K562 (cell line): ENCODE measurements at regions not wholly inside any gene's neighbourhood (a gene's known extent, or its start where the extent isn't known, plus 50 kb on each side); places are given as distances from the start of the nearest gene placed in this dataset.

Experiments used
- ATAC-seq: fragments of 200-7000 bp; cut with Tn5 transposase; 3 replicates; pipeline ENCODE4 v1.9.1; 2020; ENCODE audit warnings: moderate library complexity
- BruUV-seq: library from RNA; stranded (reverse); fragments of 400-500 nt; replicated peaks from 2 replicates; lab custom pipeline; 2021; lab: Mats Ljungman, UMichigan
- CTCF ChIA-PET: fragments of 300-600 bp; formaldehyde crosslinking; extraction: SDS; loops from one replicate; lab custom pipeline; 2021; ENCODE audit warnings: low intra/inter-chr PET ratio; lab: Yijun Ruan, JAX
- POLR2A ChIA-PET: fragments of 300-600, 350-650 bp; sonication (Branson Sonifier 250); formaldehyde crosslinking; extraction: SDS; loops from one replicate; lab custom pipeline; 2021; ENCODE audit warnings: antibody characterized with exemption, inconsistent platforms; lab: Yijun Ruan, JAX
- DNase-seq, 4 experiments: peaks; one replicate each; pipeline versions ENCODE4 v3.0.0 to v3.0.0-alpha.2; 2011 to 2018; ENCODE audit warnings: low spot score in 3 of 4, mixed read lengths in 3 of 4; ENCODE audit errors: extremely low read depth in 1 of 4
- FAIRE-seq: peaks from 2 replicates; lab custom pipeline; 2011; peaks lifted over from hg19 to GRCh38; lab: Jason Lieb, UNC
- H2AFZ ChIP-seq: 2 replicates; pipeline ENCODE4 v1.6.0; 2011; ENCODE audit warnings: low read depth, low read length, control low read depth, inconsistent platforms
- H3K27ac ChIP-seq: fragments of 200-600 bp; 3 replicates; pipeline ENCODE4 v1.8.0; 2011; ENCODE audit warnings: low read depth, mild to moderate bottlenecking, control low read depth, inconsistent platforms, low read length, moderate library complexity, mixed read lengths; ENCODE audit errors: extremely low read depth
- H3K27me3 ChIP-seq, 2 experiments: fragments of 300-600 bp in 1 of 2; 2 replicates in 1 of 2; 3 replicates in 1 of 2; pipeline versions ENCODE4 v1.6.0 to v1.8.0; 2011; ENCODE audit warnings: inconsistent platforms in 2 of 2, low read length in 2 of 2, mild to moderate bottlenecking in 1 of 2, mixed read lengths in 1 of 2, moderate library complexity in 1 of 2; ENCODE audit not compliant: control insufficient read depth in 2 of 2, insufficient read depth in 2 of 2
- H3K36me3 ChIP-seq: fragments of 300-600 bp; 3 replicates; pipeline ENCODE4 v1.8.0; 2011; ENCODE audit warnings: mild to moderate bottlenecking, low read length, inconsistent platforms; ENCODE audit not compliant: control insufficient read depth, insufficient read depth
- H3K4me1 ChIP-seq, 2 experiments: fragments of 200-600 bp in 1 of 2; replicated peaks in 1 of 2; 2 replicates in 1 of 2; 3 replicates in 1 of 2; pipeline versions ENCODE4 v1.5.1 to v1.8.0; 2011; ENCODE audit warnings: inconsistent platforms in 2 of 2, low read length in 2 of 2, mild to moderate bottlenecking in 1 of 2, mixed read lengths in 1 of 2, moderate library complexity in 1 of 2; ENCODE audit not compliant: control insufficient read depth in 2 of 2, insufficient read depth in 2 of 2
- H3K4me2 ChIP-seq: 2 replicates; pipeline ENCODE4 v1.6.1; 2011; ENCODE audit warnings: low read length, control low read depth, inconsistent platforms, mixed read lengths; ENCODE audit not compliant: insufficient read depth
- H3K4me3 ChIP-seq: fragments of 200-600 bp; sonication (generic), shearing (Covaris generic); 2 replicates; pipeline ENCODE4 v1.5.1; 2016; ENCODE audit warnings: control low read depth, inconsistent platforms
- H3K79me2 ChIP-seq: fragments of 200-600 bp; 3 replicates; pipeline ENCODE4 v1.8.0; 2011; ENCODE audit warnings: low read length, inconsistent platforms; ENCODE audit not compliant: control insufficient read depth, insufficient read depth
- H3K9ac ChIP-seq, 2 experiments: 2 replicates each; pipeline versions ENCODE4 v1.6.0 to v1.6.1; 2011; ENCODE audit warnings: low read depth in 2 of 2, low read length in 2 of 2, control low read depth in 1 of 2, inconsistent platforms in 1 of 2, mild to moderate bottlenecking in 1 of 2, mixed read lengths in 1 of 2; ENCODE audit not compliant: insufficient read depth in 1 of 2
- H3K9me1 ChIP-seq: one replicate; pipeline ENCODE4 v1.6.0; 2011; ENCODE audit warnings: inconsistent platforms, mild to moderate bottlenecking, low read length, moderate library complexity; ENCODE audit not compliant: control insufficient read depth, insufficient read depth
- H3K9me3 ChIP-seq: replicated peaks from 2 replicates; pipeline ENCODE4 v1.5.1; 2011; ENCODE audit warnings: low read depth, low read length, inconsistent platforms; ENCODE audit not compliant: control insufficient read depth, insufficient read depth
- H4K20me1 ChIP-seq: replicated peaks from 2 replicates; pipeline ENCODE4 v1.6.1; 2011; ENCODE audit warnings: low read length, inconsistent platforms, mixed read lengths; ENCODE audit not compliant: control insufficient read depth, insufficient read depth
- CUX1 ChIP-seq: fragments of 200-800 bp; sonication (Bioruptor generic); IDR thresholded peaks from 2 replicates; pipeline ENCODE4 v1.6.1; 2016; ENCODE audit warnings: missing genetic modification characterization, missing compliant biosample characterization
- HCFC1 ChIP-seq: IDR thresholded peaks from 2 replicates; pipeline ENCODE4 v1.6.1; 2012; ENCODE audit warnings: low read depth, low read length, improper control_type of control experiment
- IRF2 ChIP-seq: sonication (generic); formaldehyde crosslinking; IDR thresholded peaks from 2 replicates; pipeline ENCODE4 v1.8.1; 2022; ENCODE audit warnings: mild to moderate bottlenecking, missing genetic modification reagents
- MEF2D ChIP-seq: conservative IDR thresholded peaks from 2 replicates; pipeline ENCODE4 v1.6.1; 2016; ENCODE audit warnings: low read depth, missing genetic modification characterization, missing compliant biosample characterization
- NFE2L1 ChIP-seq: fragments of 450-650 bp; IDR thresholded peaks from 2 replicates; pipeline ENCODE4 v1.6.1; 2016; ENCODE audit warnings: missing genetic modification characterization, low read depth, mild to moderate bottlenecking, missing compliant biosample characterization, moderate library complexity, borderline replicate concordance
- POLR2G ChIP-seq: fragments of 200-400 bp; formaldehyde crosslinking; IDR thresholded peaks from 2 replicates; pipeline ENCODE4 v1.6.1; 2017; ENCODE audit warnings: low read depth, mild to moderate bottlenecking, antibody characterized with exemption, low read length, moderate library complexity
- RBM15 ChIP-seq: fragments of 200-400 bp; formaldehyde crosslinking; IDR thresholded peaks from 2 replicates; pipeline ENCODE4 v1.6.1; 2018; ENCODE audit warnings: mild to moderate bottlenecking, low read length, moderate library complexity; ENCODE audit not compliant: insufficient read depth
- SETDB1 ChIP-seq: IDR thresholded peaks from one replicate; pipeline ENCODE4 v1.6.1; 2012; ENCODE audit warnings: low read length, control low read depth, inconsistent platforms
- TBP ChIP-seq: optimal IDR thresholded peaks from 2 replicates; pipeline ENCODE3; 2011; ENCODE audit warnings: low read depth, low read length, improper control_type of control experiment
- ZBTB34 ChIP-seq: fragments of 250-450 bp; sonication (Bioruptor Pico); IDR thresholded peaks from 2 replicates; pipeline ENCODE4 v1.8.0; 2021; ENCODE audit warnings: mild to moderate bottlenecking, moderate library complexity
- ZBTB7A ChIP-seq: IDR thresholded peaks from 2 replicates; pipeline ENCODE4 v1.6.1; 2011; ENCODE audit warnings: low read depth, mild to moderate bottlenecking, low read length, moderate library complexity, borderline replicate concordance; ENCODE audit not compliant: control insufficient read depth
- ZFX ChIP-seq: sonication (generic); formaldehyde crosslinking; IDR thresholded peaks from 2 replicates; pipeline ENCODE4 v1.8.0; 2022; ENCODE audit warnings: mild to moderate bottlenecking, missing genetic modification reagents, moderate library complexity
- ZNF408 ChIP-seq: fragments of 250-450 bp; sonication (Bioruptor Pico); IDR thresholded peaks from 2 replicates; pipeline ENCODE4 v1.4.0; 2020; ENCODE audit warnings: low read depth, mild to moderate bottlenecking, moderate library complexity
- ZNF77 ChIP-seq: fragments of 250-450 bp; sonication (Bioruptor Pico); IDR thresholded peaks from 2 replicates; pipeline ENCODE4 v1.5.0; 2020
- WGBS: fragments of 100-300 bp; shearing (Covaris generic); methylation state at CpG from one replicate; pipeline ENCODE4 v1.1.6; 2016; ENCODE audit warnings: low coverage, mixed read lengths; ENCODE audit not compliant: insufficient coverage; ENCODE audit errors: missing lambda C conversion rate; 5-methylcytosine and 5-hydroxymethylcytosine counted together
- in situ Hi-C: fragments of 300-500 bp; cut with MboI; formaldehyde crosslinking; loops from 4 replicates; pipeline ENCODE4 v1.15.0; 2018; ENCODE audit warnings: inconsistent platforms, mixed read lengths
- intact Hi-C: fragments of 100-400 bp; cut with micrococcal nuclease; formaldehyde crosslinking; loops from 2 replicates; pipeline ENCODE4 v1.14.2; 2022
- TF ChIP-seq, protein P1 (sequence below): fragments of 450-650 bp; IDR thresholded peaks from 2 replicates; pipeline ENCODE4 v1.6.1; 2016; ENCODE audit warnings: low read depth, mild to moderate bottlenecking, moderate library complexity
- TF ChIP-seq, protein P2 (sequence below): sonication (generic); formaldehyde crosslinking; IDR thresholded peaks from 2 replicates; pipeline ENCODE4 v1.8.1; 2022; ENCODE audit warnings: missing genetic modification reagents

- no peaks in the 10 kb centered on the region for H3K9me3 ChIP-seq
- ChIA-PET POLR2A (no interaction called here), CTCF (no interaction called here)
- H3K27ac ChIP-seq = no peak overlapping the region
- no peaks in the 10 kb centered on the region for H3K79me2 ChIP-seq
- BruUV-seq = no TSS peak
- 0 out of 5 replicates have a peak, but pooled peaks cover 0 to 2% of the 10 kb centered on the region in 2 experiments for H3K27me3 ChIP-seq
- no peaks in the 10 kb centered on the region for H3K4me1 ChIP-seq
- no peak overlapping the region for H3K4me3 ChIP-seq
- WGBS = 0% methylated on average over 2 of the region's 2 CpGs
- H3K9ac ChIP-seq = no peak overlapping the region
- no peaks in the 10 kb centered on the region for H3K9me1 ChIP-seq
- H4K20me1 ChIP-seq = no peaks in the 10 kb centered on the region
- H3K36me3 ChIP-seq = no peaks in the 10 kb centered on the region
- intact Hi-C loops (no loop called here), in situ Hi-C loops (no loop called here)
- ATAC-seq (no peak), DNase-seq (no peak), FAIRE-seq (no peak)
- H2AFZ ChIP-seq = no peak overlapping the region
- H3K4me2 ChIP-seq = no peak overlapping the region
- TF ChIP-seq RBM15 (no peak), ZFX (no peak), CUX1 (CRISPR knock-in tag) (no peak), ZBTB7A (no peak), ZNF77 (no peak), TBP (no peak), NFE2L1 (no peak), MEF2D (no peak), IRF2 (no peak), HCFC1 (no peak), ZBTB34 (CRISPR knock-in tag) (no peak), POLR2G (no peak), SETDB1 (no peak), ZNF408 (CRISPR knock-in tag) (no peak)
- TF ChIP-seq, protein P1, sequence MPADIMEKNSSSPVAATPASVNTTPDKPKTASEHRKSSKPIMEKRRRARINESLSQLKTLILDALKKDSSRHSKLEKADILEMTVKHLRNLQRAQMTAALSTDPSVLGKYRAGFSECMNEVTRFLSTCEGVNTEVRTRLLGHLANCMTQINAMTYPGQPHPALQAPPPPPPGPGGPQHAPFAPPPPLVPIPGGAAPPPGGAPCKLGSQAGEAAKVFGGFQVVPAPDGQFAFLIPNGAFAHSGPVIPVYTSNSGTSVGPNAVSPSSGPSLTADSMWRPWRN = no peak
- TF ChIP-seq, protein P2, sequence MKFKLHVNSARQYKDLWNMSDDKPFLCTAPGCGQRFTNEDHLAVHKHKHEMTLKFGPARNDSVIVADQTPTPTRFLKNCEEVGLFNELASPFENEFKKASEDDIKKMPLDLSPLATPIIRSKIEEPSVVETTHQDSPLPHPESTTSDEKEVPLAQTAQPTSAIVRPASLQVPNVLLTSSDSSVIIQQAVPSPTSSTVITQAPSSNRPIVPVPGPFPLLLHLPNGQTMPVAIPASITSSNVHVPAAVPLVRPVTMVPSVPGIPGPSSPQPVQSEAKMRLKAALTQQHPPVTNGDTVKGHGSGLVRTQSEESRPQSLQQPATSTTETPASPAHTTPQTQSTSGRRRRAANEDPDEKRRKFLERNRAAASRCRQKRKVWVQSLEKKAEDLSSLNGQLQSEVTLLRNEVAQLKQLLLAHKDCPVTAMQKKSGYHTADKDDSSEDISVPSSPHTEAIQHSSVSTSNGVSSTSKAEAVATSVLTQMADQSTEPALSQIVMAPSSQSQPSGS = no peak
Measured at GRCh38 chr9:71582347-71582746, 186.0 kb downstream of the CEMIP2 start.
